C4-2B (cell line): ENCODE measurements at regions not wholly inside any gene's neighbourhood (a gene's known extent, or its start where the extent isn't known, plus 50 kb on each side); places are given as distances from the start of the nearest gene placed in this dataset.

Experiments
- CTCF ChIP-seq: fragments of 450-650 bp; conservative IDR thresholded peaks from 2 replicates; pipeline ENCODE4 v1.5.1; 2017; ENCODE audit warnings: mild to moderate bottlenecking
- ZFX ChIP-seq: fragments of 450-650 bp; IDR thresholded peaks from 2 replicates; pipeline ENCODE4 v1.6.1; 2017

DNA sequence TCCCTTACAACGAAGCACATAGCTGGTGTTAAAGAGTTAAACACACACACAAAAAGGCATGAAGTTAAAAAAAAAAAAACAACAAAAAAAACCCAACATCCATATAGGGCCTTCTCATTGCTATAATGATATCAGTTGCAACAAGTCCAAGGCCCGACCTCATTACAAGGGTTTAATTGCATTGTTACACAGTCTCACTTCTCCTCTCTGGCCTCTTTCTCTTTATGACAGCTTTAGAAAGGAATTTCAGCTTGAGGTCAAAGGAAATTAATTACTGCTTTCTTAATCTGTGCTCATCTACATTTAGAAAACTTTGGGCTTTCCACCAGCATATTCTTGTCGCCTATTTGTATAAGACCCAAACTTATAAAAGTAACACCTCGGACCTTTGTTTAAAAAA, 342.1 kb downstream of the NR2F2 start:
- no peak for TF ChIP-seq CTCF
- TF ChIP-seq ZFX: no peak
